ENCODE measurements at regions not wholly inside any gene's neighbourhood (a gene's known extent, or its start where the extent isn't known, plus 50 kb on each side); places are given as distances from the start of the nearest gene placed in this dataset.

- 91% methylated on average over 5 of the region's 5 CpGs; no CpG with 5 or more reads in 1 of the 2 experiments for WGBS, 2 experiments (ENCODE audit: extremely low coverage in 1 of 2, insufficient coverage in 1 of 2, insufficient read length in 1 of 2, insufficient replicate concordance in 2 of 2, low coverage in 1 of 2, low lambda C conversion rate in 2 of 2, missing lambda C conversion rate in 1 of 2)
- H3K4me1 ChIP-seq (replicated peaks in 1 of 4; ENCODE audit: control insufficient read depth in 3 of 4, insufficient read depth in 4 of 4, low read length in 3 of 4): no peaks in the 10 kb centered on the region
- TF ChIP-seq SP4 (IDR thresholded peaks at IDR 0.05; ENCODE audit: low read length) (no peak), TEAD4 (IDR thresholded peaks at IDR 0.05; ENCODE audit: low read depth, low read length) (no peak), BCL11A (IDR thresholded peaks at IDR 0.05; ENCODE audit: low read depth in 2 of 2, low read length in 2 of 2) (no peak), SAP30 (IDR thresholded peaks at IDR 0.05; ENCODE audit: insufficient read depth, insufficient replicate concordance, low read length) (no peak), TBP (IDR thresholded peaks at IDR 0.05; ENCODE audit: low read depth, low read length) (no peak), TAF1 (IDR thresholded peaks at IDR 0.05; ENCODE audit: low read depth, low read length) (no peak)
Measured at GRCh38 chr1:60299581-60299980, 226.0 kb upstream of the C1orf87 start.

More at GRCh38 chr1:60299581-60299980, 226.0 kb upstream of the C1orf87 start:
- no peak overlapping the region for H3K4ac ChIP-seq (replicated peaks; ENCODE audit: insufficient read length, low read depth, low read length)
- no peak for FAIRE-seq
- H2BK12ac ChIP-seq (ENCODE audit: low read depth, low read length): no peak overlapping the region
- H3K9me3 ChIP-seq (ENCODE audit: insufficient read depth in 2 of 2, low read depth in 1 of 2, low read length in 1 of 2): no peaks in the 10 kb centered on the region
- DNase-seq (ENCODE audit: low read depth in 1 of 2, low spot score in 2 of 2): no peak
- H2BK15ac ChIP-seq (ENCODE audit: low read length): no peak overlapping the region
- no peaks in the 10 kb centered on the region for H4K20me1 ChIP-seq (replicated peaks in 1 of 2; ENCODE audit: control insufficient read depth in 1 of 2, insufficient read depth in 2 of 2, low read length in 2 of 2)
- H3K27ac ChIP-seq (ENCODE audit: low read depth, low read length): no peak overlapping the region
- H2BK5ac ChIP-seq (ENCODE audit: low read depth, low read length): no peak overlapping the region
- no peak overlapping the region for H4K8ac ChIP-seq (ENCODE audit: extremely low read depth, insufficient read depth, low read length)
- no peaks in the 10 kb centered on the region for H3K79me2 ChIP-seq (ENCODE audit: control insufficient read depth in 1 of 2, insufficient read depth in 2 of 2, low read length in 2 of 2)
- no peak overlapping the region for H3K56ac ChIP-seq (replicated peaks; ENCODE audit: insufficient read length, low read depth, low read length)
- H3K18ac ChIP-seq (ENCODE audit: extremely low read depth, low read length): no peak overlapping the region
- no peak overlapping the region for H2BK20ac ChIP-seq (ENCODE audit: low read length)
- H3K27me3 ChIP-seq (replicated peaks in 1 of 4; ENCODE audit: control insufficient read depth in 3 of 4, extremely low read depth in 1 of 4, insufficient read depth in 3 of 4, low read length in 3 of 4): no peaks in the 10 kb centered on the region
- H3K23me2 ChIP-seq (ENCODE audit: low read depth, low read length): no peaks in the 10 kb centered on the region
- no peaks in the 10 kb centered on the region for H3K36me3 ChIP-seq (ENCODE audit: control insufficient read depth in 2 of 4, insufficient read depth in 4 of 4, low read length in 3 of 4)
- H3K4me2 ChIP-seq (ENCODE audit: insufficient read depth in 1 of 2, low read depth in 2 of 2, low read length in 2 of 2): no peak overlapping the region
- CTCF ChIA-PET (ENCODE audit: partially characterized antibody): interaction anchor here (0.6 to 0.9 kb wide), 2 partner anchors 19 to 1830 kb away, joined by 3 to 4 read pairs; no protein-coding TSS in a partner anchor
- H3K9ac ChIP-seq (replicated peaks in 1 of 4; ENCODE audit: extremely low read depth in 1 of 4, low read depth in 3 of 4, low read length in 3 of 4): no peak overlapping the region
- no peak overlapping the region for H2AK5ac ChIP-seq (ENCODE audit: low read depth, low read length)
- no peak overlapping the region for H3K23ac ChIP-seq (ENCODE audit: insufficient read length)
- no peak overlapping the region for H4K5ac ChIP-seq (ENCODE audit: insufficient read length, low read depth, low read length)
- no peak overlapping the region for H4K91ac ChIP-seq (replicated peaks; ENCODE audit: insufficient read length, low read length)
- H3K79me1 ChIP-seq (ENCODE audit: low read depth, low read length): no peaks in the 10 kb centered on the region
- H2BK120ac ChIP-seq (replicated peaks; ENCODE audit: low read depth, low read length): no peak overlapping the region
- H3K4me3 ChIP-seq (ENCODE audit: extremely low read depth in 1 of 4, insufficient read depth in 2 of 4, low read depth in 3 of 4, low read length in 4 of 4): no peak overlapping the region
- no peak overlapping the region for H2AFZ ChIP-seq (ENCODE audit: low read length)
- POLR2A ChIA-PET (ENCODE audit: partially characterized antibody): no interaction called here
- H3K14ac ChIP-seq (ENCODE audit: insufficient read length): no peak overlapping the region
